ENCODE measurements at regions not wholly inside any gene's neighbourhood (a gene's known extent, or its start where the extent isn't known, plus 50 kb on each side); places are given as distances from the start of the nearest gene placed in this dataset.

GRCh38 chr5:40006260-40006659 lies 581.5 kb upstream of the DAB2 start:
- peaks cover 0 to 13% of the 10 kb centered on the region in 2 donors for H3K9me3 ChIP-seq
- H3K4me1 ChIP-seq: no peaks in the 10 kb centered on the region
- H3K36me3 ChIP-seq: no peaks in the 10 kb centered on the region
- DNase-seq (ENCODE audit: low spot score): no peak
- H3K27me3 ChIP-seq: no peaks in the 10 kb centered on the region
- no peak for TF ChIP-seq CTCF (IDR thresholded peaks at IDR 0.05)
- H3K27ac ChIP-seq: no peak overlapping the region
- H3K4me3 ChIP-seq: no peak overlapping the region

GRCh38 chr5:40001796-40002195 lies 577.0 kb upstream of the DAB2 start:
- no peak for TF ChIP-seq CTCF (IDR thresholded peaks at IDR 0.05)
- no peak for DNase-seq (ENCODE audit: low spot score)
- no peaks in the 10 kb centered on the region for H3K4me1 ChIP-seq

GRCh38 chr5:39998518-39998917 lies 573.7 kb upstream of the DAB2 start:
- Histone ChIP-seq H3K36me3 (no peaks in the 10 kb centered on the region), H3K9me3 (no peaks in the 10 kb centered on the region), H3K4me3 (no peak overlapping the region), H3K27ac (no peak overlapping the region), H3K27me3 (no peaks in the 10 kb centered on the region), H3K4me1 (no peaks in the 10 kb centered on the region)
- TF ChIP-seq CTCF (IDR thresholded peaks at IDR 0.05): no peak
- DNase-seq (ENCODE audit: low spot score): no peak

More at GRCh38 chr5:40001796-40002195, 577.0 kb upstream of the DAB2 start:
- Histone ChIP-seq H3K27ac (no peak overlapping the region), H3K4me3 (no peak overlapping the region), H3K9me3 (no peaks in the 10 kb centered on the region), H3K36me3 (no peaks in the 10 kb centered on the region), H3K27me3 (no peaks in the 10 kb centered on the region)

- no peak for TF ChIP-seq CTCF (IDR thresholded peaks at IDR 0.05)
- no peaks in the 10 kb centered on the region for H3K4me1 ChIP-seq
Observed at GRCh38 chr5:39995990-39996389, 571.2 kb upstream of the DAB2 start.

GRCh38 chr5:39992617-39993202 lies 567.9 kb upstream of the DAB2 start:
- no peaks in the 10 kb centered on the region for H3K4me1 ChIP-seq
- H3K36me3 ChIP-seq: no peaks in the 10 kb centered on the region
- DNase-seq (ENCODE audit: low spot score): no peak
- no peak overlapping the region for H3K4me3 ChIP-seq
- H3K27me3 ChIP-seq: no peaks in the 10 kb centered on the region
- H3K9me3 ChIP-seq: no peaks in the 10 kb centered on the region
- no peak for TF ChIP-seq CTCF (IDR thresholded peaks at IDR 0.05)
- H3K27ac ChIP-seq: no peak overlapping the region

More at GRCh38 chr5:39995990-39996389, 571.2 kb upstream of the DAB2 start:
- no peaks in the 10 kb centered on the region for H3K36me3 ChIP-seq
- no peak for DNase-seq (ENCODE audit: low spot score)
- H3K4me3 ChIP-seq: no peak overlapping the region
- no peak overlapping the region for H3K27ac ChIP-seq
- no peaks in the 10 kb centered on the region for H3K27me3 ChIP-seq
- no peaks in the 10 kb centered on the region for H3K9me3 ChIP-seq

- no peak for DNase-seq (ENCODE audit: low spot score)
- H3K9me3 ChIP-seq: no peaks in the 10 kb centered on the region
- no peak overlapping the region for H3K4me3 ChIP-seq
- no peak for TF ChIP-seq CTCF (IDR thresholded peaks at IDR 0.05)
- H3K4me1 ChIP-seq: no peaks in the 10 kb centered on the region
- no peaks in the 10 kb centered on the region for H3K27me3 ChIP-seq
- H3K36me3 ChIP-seq: no peaks in the 10 kb centered on the region
- no peak overlapping the region for H3K27ac ChIP-seq
Observed at GRCh38 chr5:39986614-39987013, 561.8 kb upstream of the DAB2 start.

All from right atrium auricular region (tissue), 2 donors.